ENCODE measurements at regions not wholly inside any gene's neighbourhood (a gene's known extent, or its start where the extent isn't known, plus 50 kb on each side); places are given as distances from the start of the nearest gene placed in this dataset.

DNA sequence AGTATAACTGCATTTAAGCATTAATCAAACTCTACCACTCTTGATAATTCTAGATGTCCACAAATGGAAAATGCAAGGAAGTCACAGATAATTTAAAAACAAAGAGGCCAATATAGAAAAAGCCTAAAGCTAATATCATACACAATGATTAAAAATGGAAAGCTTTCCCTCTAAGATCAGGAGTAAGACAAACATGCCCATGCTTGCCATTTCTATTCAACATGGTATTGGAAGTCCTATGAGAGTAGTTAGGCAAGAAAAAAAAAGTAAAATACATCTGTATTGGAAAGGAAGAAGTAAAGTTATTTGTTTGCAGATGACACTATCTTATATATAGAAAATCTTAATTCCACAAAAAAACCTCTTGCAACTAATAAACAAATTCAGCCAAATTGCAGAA is 164.6 kb upstream of the FERMT1 start:
- H3K27ac ChIP-seq (ENCODE audit: low read depth in 1 of 2, low read length in 2 of 2): no peak overlapping the region
- TF ChIP-seq, protein P1, sequence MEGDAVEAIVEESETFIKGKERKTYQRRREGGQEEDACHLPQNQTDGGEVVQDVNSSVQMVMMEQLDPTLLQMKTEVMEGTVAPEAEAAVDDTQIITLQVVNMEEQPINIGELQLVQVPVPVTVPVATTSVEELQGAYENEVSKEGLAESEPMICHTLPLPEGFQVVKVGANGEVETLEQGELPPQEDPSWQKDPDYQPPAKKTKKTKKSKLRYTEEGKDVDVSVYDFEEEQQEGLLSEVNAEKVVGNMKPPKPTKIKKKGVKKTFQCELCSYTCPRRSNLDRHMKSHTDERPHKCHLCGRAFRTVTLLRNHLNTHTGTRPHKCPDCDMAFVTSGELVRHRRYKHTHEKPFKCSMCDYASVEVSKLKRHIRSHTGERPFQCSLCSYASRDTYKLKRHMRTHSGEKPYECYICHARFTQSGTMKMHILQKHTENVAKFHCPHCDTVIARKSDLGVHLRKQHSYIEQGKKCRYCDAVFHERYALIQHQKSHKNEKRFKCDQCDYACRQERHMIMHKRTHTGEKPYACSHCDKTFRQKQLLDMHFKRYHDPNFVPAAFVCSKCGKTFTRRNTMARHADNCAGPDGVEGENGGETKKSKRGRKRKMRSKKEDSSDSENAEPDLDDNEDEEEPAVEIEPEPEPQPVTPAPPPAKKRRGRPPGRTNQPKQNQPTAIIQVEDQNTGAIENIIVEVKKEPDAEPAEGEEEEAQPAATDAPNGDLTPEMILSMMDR (IDR thresholded peaks at IDR 0.05): no peak
- Mint-ChIP-seq H3K27me3 (ENCODE audit: low read depth in 3 of 3) (peaks cover 0 to 1% (median 0%) of the 10 kb centered on the region in 3 donors), H3K27ac (no peak overlapping the region), H3K36me3 (no peaks in the 10 kb centered on the region), H3K4me1 (no peaks in the 10 kb centered on the region), H3K4me3 (no peak overlapping the region), H3K9me3 (peaks cover 6 to 19% (median 9%) of the 10 kb centered on the region in 7 donors)
- H3K36me3 ChIP-seq (replicated peaks in 1 of 2; ENCODE audit: control insufficient read depth in 1 of 2, insufficient read depth in 2 of 2, low read length in 2 of 2): no peaks in the 10 kb centered on the region
- DNase-seq: no peak
- no peak overlapping the region for H3K9ac ChIP-seq (ENCODE audit: insufficient read depth, low read length, poor library complexity, severe bottlenecking)
- H3K9me3 ChIP-seq (replicated peaks in 1 of 2; ENCODE audit: control insufficient read depth in 1 of 2, insufficient read depth in 1 of 2, low read length in 2 of 2): no peaks in the 10 kb centered on the region
- H3K4me3 ChIP-seq (replicated peaks in 1 of 3; ENCODE audit: low read depth in 2 of 3, low read length in 3 of 3): no peak overlapping the region
- no peaks in the 10 kb centered on the region for H3K27me3 ChIP-seq (ENCODE audit: control insufficient read depth in 2 of 2, insufficient read depth in 2 of 2, low read length in 2 of 2)
- no peaks in the 10 kb centered on the region for H4K20me1 ChIP-seq (ENCODE audit: insufficient read depth, low read length)
- H2AFZ ChIP-seq (ENCODE audit: insufficient read depth, low read depth, low read length, poor library complexity, severe bottlenecking): no peak overlapping the region
- no peaks in the 10 kb centered on the region for H3K79me2 ChIP-seq (ENCODE audit: insufficient read depth, low read length)
- no peak overlapping the region for H3K4me2 ChIP-seq (replicated peaks; ENCODE audit: extremely low read depth, low read length, poor library complexity, severe bottlenecking)
- H3K4me1 ChIP-seq (ENCODE audit: control insufficient read depth in 1 of 2, insufficient read depth in 2 of 2, low read length in 2 of 2): no peaks in the 10 kb centered on the region
- intact Hi-C loops (cut with micrococcal nuclease): no loop called here

DNA sequence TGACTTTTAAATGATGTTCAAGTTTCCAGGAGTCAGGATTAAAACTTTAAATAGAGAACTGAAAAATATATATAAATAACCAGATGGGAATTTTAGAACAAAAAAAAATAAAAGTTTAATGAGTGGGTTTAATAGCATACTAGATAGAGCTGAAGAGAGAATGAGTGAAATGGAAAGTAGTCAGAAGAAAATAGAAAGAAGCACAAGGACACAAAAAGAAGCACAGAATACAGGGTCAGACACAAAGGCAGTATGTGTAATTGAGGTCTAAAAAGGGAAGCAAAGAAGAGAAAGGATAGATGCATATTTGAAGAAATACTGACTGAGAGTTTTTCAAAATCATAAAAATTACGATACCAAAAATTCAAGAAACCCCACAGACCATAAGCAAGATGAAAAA is 159.8 kb upstream of the FERMT1 start:
- no peaks in the 10 kb centered on the region for H3K36me3 ChIP-seq (replicated peaks in 1 of 2; ENCODE audit: control insufficient read depth in 1 of 2, insufficient read depth in 2 of 2, low read length in 2 of 2)
- H3K27me3 Mint-ChIP-seq (ENCODE audit: low read depth in 3 of 3): peaks cover 0 to 1% (median 0%) of the 10 kb centered on the region in 3 donors
- H3K27ac ChIP-seq (ENCODE audit: low read depth in 1 of 2, low read length in 2 of 2): no peak overlapping the region
- no peak for DNase-seq
- no peak overlapping the region for H3K4me2 ChIP-seq (replicated peaks; ENCODE audit: extremely low read depth, low read length, poor library complexity, severe bottlenecking)
- no peak overlapping the region for H3K4me3 Mint-ChIP-seq
- no peaks in the 10 kb centered on the region for H4K20me1 ChIP-seq (ENCODE audit: insufficient read depth, low read length)
- no peak overlapping the region for H3K27ac Mint-ChIP-seq
- intact Hi-C loops (cut with micrococcal nuclease): no loop called here
- H3K4me1 ChIP-seq (ENCODE audit: control insufficient read depth in 1 of 2, insufficient read depth in 2 of 2, low read length in 2 of 2): no peaks in the 10 kb centered on the region
- H3K9me3 Mint-ChIP-seq: peaks cover 5 to 17% (median 10%) of the 10 kb centered on the region in 7 donors
- no peak overlapping the region for H3K4me3 ChIP-seq (replicated peaks in 1 of 3; ENCODE audit: low read depth in 2 of 3, low read length in 3 of 3)
- H2AFZ ChIP-seq (ENCODE audit: insufficient read depth, low read depth, low read length, poor library complexity, severe bottlenecking): no peak overlapping the region
- H3K36me3 Mint-ChIP-seq: no peaks in the 10 kb centered on the region
- no peaks in the 10 kb centered on the region for H3K79me2 ChIP-seq (ENCODE audit: insufficient read depth, low read length)
- H3K27me3 ChIP-seq (ENCODE audit: control insufficient read depth in 2 of 2, insufficient read depth in 2 of 2, low read length in 2 of 2): no peaks in the 10 kb centered on the region
- no peaks in the 10 kb centered on the region for H3K9me3 ChIP-seq (replicated peaks in 1 of 2; ENCODE audit: control insufficient read depth in 1 of 2, insufficient read depth in 1 of 2, low read length in 2 of 2)
- H3K4me1 Mint-ChIP-seq: no peaks in the 10 kb centered on the region
- WGBS (ENCODE audit: insufficient coverage): no CpG with 5 or more reads among the region's 1 CpG
- TF ChIP-seq, protein P1 (IDR thresholded peaks at IDR 0.05): no peak
- H3K9ac ChIP-seq (ENCODE audit: insufficient read depth, low read length, poor library complexity, severe bottlenecking): no peak overlapping the region

All from CD14-positive monocyte (primary cell).